ENCODE measurements at regions not wholly inside any gene's neighbourhood (a gene's known extent, or its start where the extent isn't known, plus 50 kb on each side); places are given as distances from the start of the nearest gene placed in this dataset.

- H3K4me3 ChIP-seq (ENCODE audit: low read length) = no peak overlapping the region
- H3K36me3 ChIP-seq (replicated peaks; ENCODE audit: insufficient read depth, low read length) = no peaks in the 10 kb centered on the region
- H3K27me3 ChIP-seq (replicated peaks; ENCODE audit: insufficient read depth, low read length) = no peaks in the 10 kb centered on the region
- no peaks in the 10 kb centered on the region for H4K20me1 ChIP-seq (ENCODE audit: insufficient read depth, low read length)
- H3K9me3 ChIP-seq (replicated peaks; ENCODE audit: insufficient read depth, low read length) = no peaks in the 10 kb centered on the region
- TF ChIP-seq CTCF (IDR thresholded peaks at IDR 0.05; ENCODE audit: low read length) (no peak), EZH2phosphoT487 (IDR thresholded peaks at IDR 0.05; ENCODE audit: low read length) (no peak), EZH2 (optimal IDR thresholded peaks at IDR 0.05; ENCODE audit: low read depth, low read length) (no peak)
- no peaks in the 10 kb centered on the region for H3K79me2 ChIP-seq (ENCODE audit: low read length)
- H2AFZ ChIP-seq (ENCODE audit: low read length) = no peak overlapping the region
- DNase-seq = no peak
- H3K4me1 ChIP-seq (ENCODE audit: low read length) = no peaks in the 10 kb centered on the region
- no peaks in the 10 kb centered on the region for H3K9me2 ChIP-seq (replicated peaks; ENCODE audit: insufficient read depth, low read length)
- no peak overlapping the region for H3K9ac ChIP-seq (ENCODE audit: low read length)
- no peak overlapping the region for H3K4me2 ChIP-seq (ENCODE audit: low read depth, low read length)
- no peaks in the 10 kb centered on the region for H3F3A ChIP-seq (ENCODE audit: insufficient read depth, low read length)
- no peak overlapping the region for H3K27ac ChIP-seq (ENCODE audit: low read length)
Observed at GRCh38 chr3:76367281-76367680, 581.9 kb upstream of the ZNF717 start.

- Histone ChIP-seq H2AFZ (ENCODE audit: low read length) (no peak overlapping the region), H3K27me3 (replicated peaks; ENCODE audit: insufficient read depth, low read length) (no peaks in the 10 kb centered on the region), H3K9ac (ENCODE audit: low read length) (no peak overlapping the region), H3K4me2 (ENCODE audit: low read depth, low read length) (no peak overlapping the region), H4K20me1 (ENCODE audit: insufficient read depth, low read length) (no peaks in the 10 kb centered on the region), H3K4me1 (ENCODE audit: low read length) (no peaks in the 10 kb centered on the region), H3K79me2 (ENCODE audit: low read length) (no peaks in the 10 kb centered on the region), H3K36me3 (replicated peaks; ENCODE audit: insufficient read depth, low read length) (no peaks in the 10 kb centered on the region), H3K9me3 (replicated peaks; ENCODE audit: insufficient read depth, low read length) (no peaks in the 10 kb centered on the region), H3K9me2 (replicated peaks; ENCODE audit: insufficient read depth, low read length) (no peaks in the 10 kb centered on the region), H3F3A (ENCODE audit: insufficient read depth, low read length) (no peaks in the 10 kb centered on the region), H3K4me3 (ENCODE audit: low read length) (no peak overlapping the region), H3K27ac (ENCODE audit: low read length) (no peak overlapping the region)
- DNase-seq = no peak
- TF ChIP-seq CTCF (IDR thresholded peaks at IDR 0.05; ENCODE audit: low read length) = peak; percentile 20
- TF ChIP-seq EZH2 (optimal IDR thresholded peaks at IDR 0.05; ENCODE audit: low read depth, low read length) = no peak
Observed at GRCh38 chr3:76369170-76369569, 583.8 kb upstream of the ZNF717 start.

- H3K36me3 ChIP-seq (replicated peaks; ENCODE audit: insufficient read depth, low read length) = no peaks in the 10 kb centered on the region
- no peak overlapping the region for H3K4me3 ChIP-seq (ENCODE audit: low read length)
- no peaks in the 10 kb centered on the region for H3K79me2 ChIP-seq (ENCODE audit: low read length)
- no peaks in the 10 kb centered on the region for H3K9me2 ChIP-seq (replicated peaks; ENCODE audit: insufficient read depth, low read length)
- no peaks in the 10 kb centered on the region for H4K20me1 ChIP-seq (ENCODE audit: insufficient read depth, low read length)
- no peak for DNase-seq
- H3K9me3 ChIP-seq (replicated peaks; ENCODE audit: insufficient read depth, low read length) = no peaks in the 10 kb centered on the region
- H3K4me2 ChIP-seq (ENCODE audit: low read depth, low read length) = no peak overlapping the region
- no peaks in the 10 kb centered on the region for H3K4me1 ChIP-seq (ENCODE audit: low read length)
- H3K27me3 ChIP-seq (replicated peaks; ENCODE audit: insufficient read depth, low read length) = no peaks in the 10 kb centered on the region
- H3K9ac ChIP-seq (ENCODE audit: low read length) = no peak overlapping the region
- H3F3A ChIP-seq (ENCODE audit: insufficient read depth, low read length) = no peaks in the 10 kb centered on the region
- no peak overlapping the region for H3K27ac ChIP-seq (ENCODE audit: low read length)
- no peak for TF ChIP-seq CTCF (IDR thresholded peaks at IDR 0.05; ENCODE audit: low read length)
- TF ChIP-seq EZH2phosphoT487 (IDR thresholded peaks at IDR 0.05; ENCODE audit: low read length) = no peak
- TF ChIP-seq EZH2 (optimal IDR thresholded peaks at IDR 0.05; ENCODE audit: low read depth, low read length) = no peak
- H2AFZ ChIP-seq (ENCODE audit: low read length) = no peak overlapping the region
Observed at GRCh38 chr3:76370749-76371520, 585.6 kb upstream of the ZNF717 start.
